Keratinocyte (primary cell): ENCODE measurements at regions not wholly inside any gene's neighbourhood (a gene's known extent, or its start where the extent isn't known, plus 50 kb on each side); places are given as distances from the start of the nearest gene placed in this dataset.

Experiments
- DNase-seq: peaks from one replicate; pipeline ENCODE4 v3.0.0-alpha.2; 2011; ENCODE audit warnings: low read depth, missing footprints, low spot score
- FAIRE-seq: peaks from 2 replicates; lab custom pipeline; 2011; peaks lifted over from hg19 to GRCh38; lab: Jason Lieb, UNC
- H2AFZ ChIP-seq: 2 replicates; pipeline ENCODE4 v1.6.0; 2012; ENCODE audit warnings: low read length, control low read depth, inconsistent platforms; ENCODE audit not compliant: control insufficient read depth
- H3K27ac ChIP-seq: 2 replicates; pipeline ENCODE4 v1.5.1; 2011; ENCODE audit warnings: low read length; ENCODE audit not compliant: control insufficient read depth, insufficient read depth
- H3K27me3 ChIP-seq: 3 replicates; pipeline ENCODE4 v1.6.0; 2011; ENCODE audit warnings: low read length; ENCODE audit not compliant: control insufficient read depth, insufficient read depth; ENCODE audit errors: extremely low read depth
- H3K36me3 ChIP-seq, 2 experiments: 2 replicates in 1 of 2; 3 replicates in 1 of 2; pipeline ENCODE4 v1.5.1; 2011; ENCODE audit warnings: low read length in 2 of 2, mild to moderate bottlenecking in 1 of 2; ENCODE audit not compliant: control insufficient read depth in 2 of 2, insufficient read depth in 2 of 2; ENCODE audit errors: extremely low read depth in 1 of 2
- H3K4me1 ChIP-seq: 3 replicates; pipeline ENCODE4 v1.5.1; 2011; ENCODE audit warnings: low read length; ENCODE audit not compliant: control insufficient read depth, insufficient read depth; ENCODE audit errors: extremely low read depth
- H3K4me2 ChIP-seq: 3 replicates; pipeline ENCODE4 v1.6.0; 2011; ENCODE audit warnings: low read depth, low read length; ENCODE audit not compliant: control insufficient read depth, insufficient read depth; ENCODE audit errors: extremely low read depth
- H3K4me3 ChIP-seq, 3 experiments: fragments of 200-600 bp in 1 of 3; sonication (generic) in 1 of 3; 2 replicates in 2 of 3; 3 replicates in 1 of 3; pipeline ENCODE4 v1.5.1; 2011 to 2016; ENCODE audit warnings: low read length in 3 of 3, mild to moderate bottlenecking in 3 of 3, control low read depth in 2 of 3, inconsistent platforms in 1 of 3, low read depth in 1 of 3, mixed read lengths in 1 of 3, mixed run types in 1 of 3, moderate library complexity in 1 of 3; ENCODE audit not compliant: control insufficient read depth in 2 of 3, insufficient read depth in 2 of 3; ENCODE audit errors: extremely low read depth in 1 of 3
- H3K79me2 ChIP-seq: 2 replicates; pipeline ENCODE4 v1.6.0; 2012; ENCODE audit warnings: low read length; ENCODE audit not compliant: control insufficient read depth, insufficient read depth
- H3K9ac ChIP-seq: 3 replicates; pipeline ENCODE4 v1.6.0; 2011; ENCODE audit warnings: low read length; ENCODE audit not compliant: control insufficient read depth, insufficient read depth; ENCODE audit errors: extremely low read depth
- H3K9me1 ChIP-seq: 3 replicates; pipeline ENCODE4 v1.6.0; 2011; ENCODE audit warnings: low read length; ENCODE audit not compliant: control insufficient read depth, insufficient read depth; ENCODE audit errors: extremely low read depth
- H3K9me3 ChIP-seq: 2 replicates; pipeline ENCODE4 v1.5.1; 2012; ENCODE audit warnings: low read depth, low read length; ENCODE audit not compliant: control insufficient read depth
- H4K20me1 ChIP-seq: 3 replicates; pipeline ENCODE4 v1.6.0; 2011; ENCODE audit warnings: low read length; ENCODE audit not compliant: control insufficient read depth, insufficient read depth; ENCODE audit errors: extremely low read depth
- EZH2 ChIP-seq: IDR thresholded peaks from one replicate; pipeline ENCODE4 v1.6.1; 2012; ENCODE audit warnings: inconsistent platforms, mild to moderate bottlenecking, low read length, moderate library complexity
- dilution Hi-C: fragments of 300-500 bp; cut with MboI; formaldehyde crosslinking; loops from one replicate; pipeline ENCODE4 v1.7.0; 2020; ENCODE audit warnings: low sequenced_read_pairs; ENCODE audit not compliant: extremely low pct_ligation_motif_present
- TF ChIP-seq, protein P1 (sequence below), 3 experiments: IDR thresholded peaks in 1 of 3; conservative IDR thresholded peaks in 1 of 3; optimal IDR thresholded peaks in 1 of 3; 2 replicates in 2 of 3; 3 replicates in 1 of 3; pipeline versions ENCODE3 to v1.5.1; 2011; ENCODE audit warnings: low read length in 3 of 3, mild to moderate bottlenecking in 3 of 3, moderate library complexity in 2 of 3, control low read depth in 1 of 3, inconsistent platforms in 1 of 3; ENCODE audit not compliant: insufficient read depth in 2 of 3; ENCODE audit errors: extremely low read depth in 1 of 3

DNA sequence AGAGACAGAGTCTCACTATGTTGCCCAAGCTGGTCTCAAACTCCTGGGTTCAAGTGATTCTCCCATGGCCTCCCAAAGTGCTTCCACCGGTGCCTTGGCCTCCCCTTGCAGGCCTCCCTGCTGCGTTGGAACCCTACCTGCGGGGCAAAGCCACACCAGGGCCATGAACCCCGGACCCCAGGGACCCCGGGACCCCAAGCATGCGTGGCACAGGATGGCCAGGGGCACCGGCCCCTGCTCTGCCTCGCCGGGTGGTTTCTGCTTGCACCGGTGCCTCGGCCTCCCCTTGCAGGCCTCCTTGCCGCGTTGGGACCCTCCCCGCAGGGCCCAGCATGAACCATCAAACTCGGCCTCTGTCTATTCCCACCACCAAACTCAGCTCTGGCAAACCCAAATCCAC lies 301.0 kb upstream of the NPVF start:
- H2AFZ ChIP-seq: no peak overlapping the region
- H3K79me2 ChIP-seq: no peaks in the 10 kb centered on the region
- DNase-seq: no peak
- no peak overlapping the region for H3K9ac ChIP-seq
- H3K4me2 ChIP-seq: no peak overlapping the region
- H3K4me3 ChIP-seq: no peak overlapping the region
- no peak overlapping the region for H3K27ac ChIP-seq
- no peaks in the 10 kb centered on the region for H3K4me1 ChIP-seq
- no peaks in the 10 kb centered on the region for H3K36me3 ChIP-seq
- TF ChIP-seq, protein P1, sequence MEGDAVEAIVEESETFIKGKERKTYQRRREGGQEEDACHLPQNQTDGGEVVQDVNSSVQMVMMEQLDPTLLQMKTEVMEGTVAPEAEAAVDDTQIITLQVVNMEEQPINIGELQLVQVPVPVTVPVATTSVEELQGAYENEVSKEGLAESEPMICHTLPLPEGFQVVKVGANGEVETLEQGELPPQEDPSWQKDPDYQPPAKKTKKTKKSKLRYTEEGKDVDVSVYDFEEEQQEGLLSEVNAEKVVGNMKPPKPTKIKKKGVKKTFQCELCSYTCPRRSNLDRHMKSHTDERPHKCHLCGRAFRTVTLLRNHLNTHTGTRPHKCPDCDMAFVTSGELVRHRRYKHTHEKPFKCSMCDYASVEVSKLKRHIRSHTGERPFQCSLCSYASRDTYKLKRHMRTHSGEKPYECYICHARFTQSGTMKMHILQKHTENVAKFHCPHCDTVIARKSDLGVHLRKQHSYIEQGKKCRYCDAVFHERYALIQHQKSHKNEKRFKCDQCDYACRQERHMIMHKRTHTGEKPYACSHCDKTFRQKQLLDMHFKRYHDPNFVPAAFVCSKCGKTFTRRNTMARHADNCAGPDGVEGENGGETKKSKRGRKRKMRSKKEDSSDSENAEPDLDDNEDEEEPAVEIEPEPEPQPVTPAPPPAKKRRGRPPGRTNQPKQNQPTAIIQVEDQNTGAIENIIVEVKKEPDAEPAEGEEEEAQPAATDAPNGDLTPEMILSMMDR (optimal IDR thresholded peaks at IDR 0.05 in 1 of 3, IDR thresholded peaks at IDR 0.05 in 1 of 3, conservative IDR thresholded peaks at IDR 0.05 in 1 of 3; ENCODE audit: extremely low read depth in 1 of 3, insufficient read depth in 2 of 3, low read length in 3 of 3): no peak
- no peak for TF ChIP-seq EZH2
- H3K9me3 ChIP-seq: no peaks in the 10 kb centered on the region
- no peaks in the 10 kb centered on the region for H3K27me3 ChIP-seq
- H3K9me1 ChIP-seq: no peaks in the 10 kb centered on the region
- no peak for FAIRE-seq
- dilution Hi-C loops: no loop called here
- H4K20me1 ChIP-seq: no peaks in the 10 kb centered on the region

DNA sequence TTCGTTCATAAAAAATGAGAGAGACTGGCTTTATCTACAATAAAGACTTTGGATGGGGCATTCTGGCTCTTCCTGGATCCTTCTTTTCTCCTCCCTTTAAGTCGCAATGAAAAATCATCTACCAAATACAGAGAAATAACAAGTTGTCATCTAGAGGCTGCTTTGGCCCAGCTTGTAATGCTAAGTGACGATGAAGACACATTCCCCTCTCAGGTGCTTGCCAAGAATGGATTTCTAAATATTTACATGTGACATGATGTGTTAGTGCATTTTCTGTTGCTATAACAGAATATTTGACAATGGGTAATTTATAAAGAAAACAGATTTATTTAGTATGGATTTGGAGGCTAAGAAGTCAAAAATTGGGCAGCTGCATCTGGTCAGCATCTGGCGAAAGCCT lies 308.6 kb upstream of the NPVF start:
- no peak overlapping the region for H2AFZ ChIP-seq
- no peaks in the 10 kb centered on the region for H4K20me1 ChIP-seq
- H3K9ac ChIP-seq: no peak overlapping the region
- H3K4me2 ChIP-seq: no peak overlapping the region
- no peaks in the 10 kb centered on the region for H3K9me1 ChIP-seq
- no peaks in the 10 kb centered on the region for H3K4me1 ChIP-seq
- no peaks in the 10 kb centered on the region for H3K79me2 ChIP-seq
- H3K4me3 ChIP-seq: no peak overlapping the region
- no peaks in the 10 kb centered on the region for H3K27me3 ChIP-seq
- dilution Hi-C loops: no loop called here
- no peaks in the 10 kb centered on the region for H3K36me3 ChIP-seq
- no peak overlapping the region for H3K27ac ChIP-seq
- no peak for TF ChIP-seq EZH2
- TF ChIP-seq, protein P1 (optimal IDR thresholded peaks at IDR 0.05 in 1 of 3, IDR thresholded peaks at IDR 0.05 in 1 of 3, conservative IDR thresholded peaks at IDR 0.05 in 1 of 3; ENCODE audit: extremely low read depth in 1 of 3, insufficient read depth in 2 of 3, low read length in 3 of 3): no peak
- DNase-seq (no peak), FAIRE-seq (no peak)
- H3K9me3 ChIP-seq: no peaks in the 10 kb centered on the region
